ENCODE measurements at regions not wholly inside any gene's neighbourhood (a gene's known extent, or its start where the extent isn't known, plus 50 kb on each side); places are given as distances from the start of the nearest gene placed in this dataset.
A peak's percentile ranks its signal among the peaks of the same experiment; 100 is the strongest.

- TF ChIP-seq, protein P1, sequence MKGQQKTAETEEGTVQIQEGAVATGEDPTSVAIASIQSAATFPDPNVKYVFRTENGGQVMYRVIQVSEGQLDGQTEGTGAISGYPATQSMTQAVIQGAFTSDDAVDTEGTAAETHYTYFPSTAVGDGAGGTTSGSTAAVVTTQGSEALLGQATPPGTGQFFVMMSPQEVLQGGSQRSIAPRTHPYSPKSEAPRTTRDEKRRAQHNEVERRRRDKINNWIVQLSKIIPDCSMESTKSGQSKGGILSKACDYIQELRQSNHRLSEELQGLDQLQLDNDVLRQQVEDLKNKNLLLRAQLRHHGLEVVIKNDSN (IDR thresholded peaks at IDR 0.05): no peak
- TF ChIP-seq REST (IDR thresholded peaks at IDR 0.05; ENCODE audit: low read depth) (no peak), EGR1 (IDR thresholded peaks at IDR 0.05) (no peak), TEAD4 (IDR thresholded peaks at IDR 0.05) (no peak), FOXM1 (IDR thresholded peaks at IDR 0.05; ENCODE audit: borderline replicate concordance, low read depth) (no peak), YY1 (IDR thresholded peaks at IDR 0.05; ENCODE audit: low read depth) (no peak), TCF12 (IDR thresholded peaks at IDR 0.05; ENCODE audit: low read depth) (no peak)
- TF ChIP-seq, protein P2, sequence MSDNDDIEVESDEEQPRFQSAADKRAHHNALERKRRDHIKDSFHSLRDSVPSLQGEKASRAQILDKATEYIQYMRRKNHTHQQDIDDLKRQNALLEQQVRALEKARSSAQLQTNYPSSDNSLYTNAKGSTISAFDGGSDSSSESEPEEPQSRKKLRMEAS (IDR thresholded peaks at IDR 0.05): no peak
Measured at GRCh38 chr6:6771224-6771945, 182.9 kb downstream of the LY86 start.

DNA sequence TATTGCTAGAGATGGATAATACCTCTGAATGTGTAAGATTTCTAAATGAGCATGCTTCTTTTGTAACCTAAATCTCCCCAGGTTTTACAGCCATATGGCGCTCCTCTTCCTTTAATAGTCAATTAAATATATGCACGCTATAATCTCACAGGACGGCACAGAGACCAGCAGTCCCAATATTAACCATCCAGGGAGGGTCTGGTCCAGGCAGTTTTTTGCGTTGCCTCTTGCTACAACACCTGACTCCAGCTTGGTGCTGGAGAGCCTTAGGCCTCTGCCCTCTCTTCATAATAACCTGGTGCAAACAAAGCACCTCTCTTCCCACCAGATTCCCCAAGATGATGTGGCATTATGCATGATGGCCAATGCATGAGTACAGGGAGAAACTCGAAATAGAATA, 183.4 kb downstream of the LY86 start:
- TF ChIP-seq FOXM1 (IDR thresholded peaks at IDR 0.05; ENCODE audit: borderline replicate concordance, low read depth) (no peak), NFIC (IDR thresholded peaks at IDR 0.05) (no peak), CREB1 (IDR thresholded peaks at IDR 0.05; ENCODE audit: low read depth) (no peak), TAF1 (IDR thresholded peaks at IDR 0.05; ENCODE audit: low read depth) (no peak), ZBTB7A (IDR thresholded peaks at IDR 0.05; ENCODE audit: low read depth) (no peak), TCF12 (IDR thresholded peaks at IDR 0.05; ENCODE audit: low read depth) (no peak), CEBPB (IDR thresholded peaks at IDR 0.05) (no peak), TEAD4 (IDR thresholded peaks at IDR 0.05) (no peak), EGR1 (IDR thresholded peaks at IDR 0.05) (no peak), EP300 (IDR thresholded peaks at IDR 0.05; ENCODE audit: borderline replicate concordance) (no peak), REST (IDR thresholded peaks at IDR 0.05; ENCODE audit: low read depth) (no peak), YY1 (IDR thresholded peaks at IDR 0.05; ENCODE audit: low read depth) (no peak)
- TF ChIP-seq, protein P2 (IDR thresholded peaks at IDR 0.05): no peak

GRCh38 chr6:6772751-6773150, 184.2 kb downstream of the LY86 start:
- TF ChIP-seq, protein P1 (IDR thresholded peaks at IDR 0.05): no peak
- TF ChIP-seq, protein P2 (IDR thresholded peaks at IDR 0.05): peak; percentile 35; the same call in 1 of the 2 replicates
- TF ChIP-seq TEAD4 (IDR thresholded peaks at IDR 0.05) (no peak), RAD21 (IDR thresholded peaks at IDR 0.05; ENCODE audit: low read depth) (peak; percentile 31), TAF1 (IDR thresholded peaks at IDR 0.05; ENCODE audit: low read depth) (no peak), NFIC (IDR thresholded peaks at IDR 0.05) (peak; percentile 73), EP300 (IDR thresholded peaks at IDR 0.05; ENCODE audit: borderline replicate concordance) (no peak), TCF12 (IDR thresholded peaks at IDR 0.05; ENCODE audit: low read depth) (0 out of 2 replicates have a peak, but pooled peaks have one; percentile 43)

- peak; percentile 71 for TF ChIP-seq CEBPB (IDR thresholded peaks at IDR 0.05)
- TF ChIP-seq NFIC (IDR thresholded peaks at IDR 0.05): no peak
Measured at GRCh38 chr6:6775074-6775473, 186.6 kb downstream of the LY86 start.

DNA sequence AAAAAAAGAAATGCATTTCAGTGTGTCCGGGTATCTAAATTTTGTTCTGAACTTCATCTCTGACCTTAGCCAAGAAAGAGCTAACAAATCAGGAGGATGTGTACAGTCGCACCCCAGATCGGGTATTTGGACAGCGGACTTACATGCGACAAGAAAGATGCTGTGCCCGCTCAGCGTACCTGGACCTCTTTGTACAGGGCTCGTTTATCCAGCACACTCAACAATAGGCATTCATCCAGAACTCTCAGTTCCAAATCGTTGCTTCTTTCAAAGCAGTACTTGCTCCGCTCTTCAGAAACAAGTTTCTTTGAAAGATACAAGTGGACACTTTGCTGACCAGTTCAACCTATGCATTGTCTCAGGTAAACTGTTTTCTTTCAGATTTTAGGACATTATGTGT, 191.7 kb downstream of the LY86 start:
- TF ChIP-seq RAD21 (IDR thresholded peaks at IDR 0.05; ENCODE audit: low read depth) (no peak), NFIC (IDR thresholded peaks at IDR 0.05) (no peak), REST (IDR thresholded peaks at IDR 0.05; ENCODE audit: low read depth) (no peak), CEBPB (IDR thresholded peaks at IDR 0.05) (no peak), TEAD4 (IDR thresholded peaks at IDR 0.05) (no peak), YY1 (IDR thresholded peaks at IDR 0.05; ENCODE audit: low read depth) (no peak), EP300 (IDR thresholded peaks at IDR 0.05; ENCODE audit: borderline replicate concordance) (no peak), ZBTB7A (IDR thresholded peaks at IDR 0.05; ENCODE audit: low read depth) (no peak), TCF12 (IDR thresholded peaks at IDR 0.05; ENCODE audit: low read depth) (no peak)
- TF ChIP-seq, protein P2 (IDR thresholded peaks at IDR 0.05): no peak

Measured in Ishikawa (cell line).